ENCODE measurements at regions not wholly inside any gene's neighbourhood (a gene's known extent, or its start where the extent isn't known, plus 50 kb on each side); places are given as distances from the start of the nearest gene placed in this dataset.
A peak's percentile ranks its signal among the peaks of the same experiment; 100 is the strongest.

DNA sequence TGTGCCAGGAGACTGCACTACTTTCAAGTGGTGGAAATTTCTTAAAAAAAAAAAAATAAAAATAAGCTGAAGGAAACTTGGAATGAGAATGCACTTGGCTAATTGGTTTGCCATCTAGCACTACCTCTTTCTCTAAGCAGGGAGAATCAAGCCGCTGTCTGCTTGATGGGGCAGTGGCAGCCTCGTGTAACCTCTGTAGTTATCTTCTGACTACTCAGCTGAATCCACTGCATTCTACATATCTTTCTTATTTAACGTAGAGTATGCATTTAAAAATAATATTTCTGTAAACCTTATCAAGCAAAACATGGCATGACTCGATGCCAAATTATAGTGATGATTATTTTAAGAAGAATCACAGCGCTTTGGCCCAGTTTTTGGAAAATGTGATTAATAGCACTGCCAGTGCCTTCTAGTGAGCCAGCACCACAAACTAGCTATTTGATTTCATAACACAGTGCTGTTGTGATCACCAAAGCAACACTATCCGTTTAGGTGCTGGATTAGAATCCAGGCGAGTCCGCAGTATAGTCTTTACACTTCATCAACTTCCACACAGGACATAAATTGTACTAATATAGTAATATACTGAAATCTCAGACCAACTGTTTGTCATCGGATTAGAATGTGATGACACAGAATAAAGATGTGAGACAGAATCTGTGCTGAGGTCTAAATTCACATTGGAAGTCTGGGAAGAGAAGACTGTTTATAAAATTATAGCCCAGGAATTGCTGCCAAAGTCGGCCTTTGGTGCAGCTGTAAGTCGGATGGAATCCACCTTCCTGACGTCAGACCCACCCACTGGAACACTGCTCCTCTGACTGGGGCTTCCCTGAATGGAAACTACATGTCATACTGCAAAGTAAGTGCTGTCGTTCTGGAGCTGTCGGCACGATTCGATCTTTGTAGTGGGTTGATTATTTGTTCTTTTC lies 136.5 kb upstream of the ETAA1 start:
- H3K9me3 ChIP-seq (replicated peaks; ENCODE audit: control insufficient read depth, insufficient read depth, low read length), result no peaks in the 10 kb centered on the region
- no peaks in the 10 kb centered on the region for H3K79me2 ChIP-seq (ENCODE audit: control insufficient read depth, insufficient read depth, low read length)
- H3K9ac ChIP-seq (replicated peaks; ENCODE audit: extremely low read depth, insufficient read depth, low read length), result no peak overlapping the region
- no peak overlapping the region for H3K4me2 ChIP-seq (ENCODE audit: insufficient read depth, low read length)
- H2AFZ ChIP-seq (ENCODE audit: low read depth, low read length), result no peak overlapping the region
- no peak for FAIRE-seq
- dilution Hi-C loops (cut with MboI; ENCODE audit: extremely low pct_ligation_motif_present, low sequenced_read_pairs), result no loop called here
- H3K9me1 ChIP-seq (replicated peaks; ENCODE audit: control insufficient read depth, extremely low read depth, insufficient read depth, low read length), result no peaks in the 10 kb centered on the region
- H4K20me1 ChIP-seq (replicated peaks; ENCODE audit: control insufficient read depth, extremely low read depth, insufficient read depth, low read length), result no peaks in the 10 kb centered on the region
- intact Hi-C loops (cut with micrococcal nuclease), result no loop called here
- peak; percentile 49 for DNase-seq (ENCODE audit: low read depth, low spot score)
- TF ChIP-seq POLR2A (IDR thresholded peaks at IDR 0.05; ENCODE audit: low read depth, low read length) (no peak), JUN (IDR thresholded peaks at IDR 0.05; ENCODE audit: borderline replicate concordance, insufficient read depth, insufficient read length, low read depth) (no peak), POLR2AphosphoS5 (IDR thresholded peaks at IDR 0.05; ENCODE audit: insufficient read depth, low read depth, low read length) (no peak), EZH2 (IDR thresholded peaks at IDR 0.05; ENCODE audit: borderline replicate concordance, low read depth, low read length, severe bottlenecking) (no peak), GATA2 (IDR thresholded peaks at IDR 0.05; ENCODE audit: insufficient read depth, insufficient read length, low read depth, low read length) (no peak), MYC (IDR thresholded peaks at IDR 0.05; ENCODE audit: low read depth, low read length) (no peak), FOS (IDR thresholded peaks at IDR 0.05; ENCODE audit: borderline replicate concordance, insufficient read depth, low read length) (no peak)
- TF ChIP-seq, protein P1, sequence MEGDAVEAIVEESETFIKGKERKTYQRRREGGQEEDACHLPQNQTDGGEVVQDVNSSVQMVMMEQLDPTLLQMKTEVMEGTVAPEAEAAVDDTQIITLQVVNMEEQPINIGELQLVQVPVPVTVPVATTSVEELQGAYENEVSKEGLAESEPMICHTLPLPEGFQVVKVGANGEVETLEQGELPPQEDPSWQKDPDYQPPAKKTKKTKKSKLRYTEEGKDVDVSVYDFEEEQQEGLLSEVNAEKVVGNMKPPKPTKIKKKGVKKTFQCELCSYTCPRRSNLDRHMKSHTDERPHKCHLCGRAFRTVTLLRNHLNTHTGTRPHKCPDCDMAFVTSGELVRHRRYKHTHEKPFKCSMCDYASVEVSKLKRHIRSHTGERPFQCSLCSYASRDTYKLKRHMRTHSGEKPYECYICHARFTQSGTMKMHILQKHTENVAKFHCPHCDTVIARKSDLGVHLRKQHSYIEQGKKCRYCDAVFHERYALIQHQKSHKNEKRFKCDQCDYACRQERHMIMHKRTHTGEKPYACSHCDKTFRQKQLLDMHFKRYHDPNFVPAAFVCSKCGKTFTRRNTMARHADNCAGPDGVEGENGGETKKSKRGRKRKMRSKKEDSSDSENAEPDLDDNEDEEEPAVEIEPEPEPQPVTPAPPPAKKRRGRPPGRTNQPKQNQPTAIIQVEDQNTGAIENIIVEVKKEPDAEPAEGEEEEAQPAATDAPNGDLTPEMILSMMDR (IDR thresholded peaks at IDR 0.05; ENCODE audit: extremely low read depth in 1 of 2, insufficient read depth in 1 of 2, low read depth in 1 of 2, low read length in 2 of 2), result no peak
- TF ChIP-seq, protein P2, sequence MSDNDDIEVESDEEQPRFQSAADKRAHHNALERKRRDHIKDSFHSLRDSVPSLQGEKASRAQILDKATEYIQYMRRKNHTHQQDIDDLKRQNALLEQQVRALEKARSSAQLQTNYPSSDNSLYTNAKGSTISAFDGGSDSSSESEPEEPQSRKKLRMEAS (IDR thresholded peaks at IDR 0.05; ENCODE audit: insufficient read depth, insufficient read length), result no peak
- CTCF ChIA-PET, result no interaction called here
- H3K4me3 ChIP-seq (replicated peaks in 1 of 3; ENCODE audit: insufficient read depth in 1 of 3, low read depth in 1 of 3, low read length in 3 of 3), result no peak overlapping the region
- H3K36me3 ChIP-seq (ENCODE audit: control insufficient read depth in 2 of 2, extremely low read depth in 1 of 2, insufficient read depth in 2 of 2, low read length in 2 of 2), result no peaks in the 10 kb centered on the region
- H3K4me1 ChIP-seq (ENCODE audit: control insufficient read depth, extremely low read depth, insufficient read depth, low read length), result peaks cover 11% of the 10 kb centered on the region
- BruUV-seq (replicated peaks), result TSS peak; percentile 75
- POLR2A ChIA-PET, result no interaction called here
- no peak overlapping the region for H3K27ac ChIP-seq (ENCODE audit: insufficient read depth, low read depth, low read length)
- H3K27me3 ChIP-seq (ENCODE audit: control insufficient read depth in 2 of 2, insufficient read depth in 2 of 2, low read length in 2 of 2), result no peaks in the 10 kb centered on the region

All from endothelial cell of umbilical vein (primary cell).